NCI-H345 treated with DMSO at 0.1 percent for 48 hours (cell line): ENCODE measurements at regions not wholly inside any gene's neighbourhood (a gene's known extent, or its start where the extent isn't known, plus 50 kb on each side); places are given as distances from the start of the nearest gene placed in this dataset.
"Not testable (repeated sequence)": the region's sequence is repeated elsewhere in the genome, so short reads cannot be mapped to it uniquely, and the experiment has no call there.

Source experiments
- DNase-seq: peaks from one replicate; lab custom pipeline; 2025; ENCODE audit not compliant: unreplicated experiment; lab: John Stamatoyannopoulos, UW

DNA sequence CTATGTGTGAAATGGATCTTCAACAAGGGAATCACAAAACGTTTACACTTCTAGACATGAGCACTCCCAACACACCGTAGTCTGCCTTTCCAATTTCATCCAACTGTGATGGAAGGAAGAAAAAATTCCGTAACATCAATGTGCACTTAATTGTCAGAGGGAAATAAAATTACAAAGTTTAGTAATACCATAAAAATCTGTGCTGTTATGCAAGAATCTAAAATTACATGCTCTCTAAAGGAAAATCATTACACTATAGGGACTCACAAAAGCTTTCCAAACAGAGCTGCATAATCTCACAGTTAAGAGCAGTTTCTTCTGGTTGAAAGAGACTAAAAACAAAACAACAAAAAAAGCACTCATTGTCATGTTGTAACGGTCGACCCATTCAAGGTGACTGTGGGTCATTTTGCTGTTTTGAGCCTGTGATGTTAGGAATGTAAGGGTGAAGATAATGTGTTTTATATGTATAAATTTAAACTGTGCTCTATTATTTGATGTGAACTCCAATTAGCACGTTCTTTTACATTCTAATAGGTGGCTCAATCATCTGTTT, 698.0 kb downstream of the TDRD15 start:
- no peak for DNase-seq

- DNase-seq, result no peak
These were observed 698.7 kb downstream of the TDRD15 start for GRCh38 chr2:21822505-21822904.

GRCh38 chr2:21833767-21834166, 710.0 kb downstream of the TDRD15 start:
- no peak for DNase-seq

GRCh38 chr2:21836261-21836660, 712.5 kb downstream of the TDRD15 start:
- DNase-seq, result no peak

- no peak for DNase-seq
These were observed 713.0 kb downstream of the TDRD15 start for GRCh38 chr2:21836719-21837118.

DNA sequence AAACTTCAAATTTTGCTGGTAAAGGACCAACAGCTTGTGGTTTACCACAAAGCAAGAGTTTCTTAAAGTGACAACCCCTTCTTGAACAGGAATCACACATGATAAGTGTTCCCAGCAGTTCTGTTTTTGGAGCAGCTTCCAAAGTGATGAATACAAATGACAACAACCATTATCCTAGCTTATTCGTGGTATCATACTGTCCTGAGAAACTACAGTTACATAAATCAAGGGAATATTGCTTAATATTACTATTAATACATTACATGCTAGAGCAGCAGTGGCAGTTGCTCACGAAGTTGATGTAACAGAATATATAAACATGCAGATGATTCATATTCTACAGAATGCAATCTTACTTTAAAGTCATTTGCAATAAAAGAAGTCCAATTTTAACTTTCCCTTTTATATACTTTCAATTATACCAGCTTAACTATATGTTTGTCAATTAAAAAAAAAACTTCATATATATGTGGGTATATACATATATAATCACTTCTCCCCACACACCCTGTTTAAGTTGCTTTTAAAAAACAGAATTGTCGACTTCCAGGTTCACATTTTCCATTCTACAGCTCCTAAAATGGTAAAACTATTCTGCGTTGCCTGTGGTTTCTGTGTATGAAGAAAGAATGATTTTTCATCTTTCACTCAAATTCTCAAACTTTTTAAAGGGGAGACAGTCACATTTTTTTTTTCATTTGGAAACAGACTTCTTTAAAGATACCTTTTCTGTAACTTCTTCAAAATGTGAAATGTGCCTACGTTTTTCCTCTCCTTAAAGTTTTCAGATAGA, 713.6 kb downstream of the TDRD15 start:
- DNase-seq, result no peak

GRCh38 chr2:21841341-21841740, 717.6 kb downstream of the TDRD15 start:
- no peak for DNase-seq

- DNase-seq, result not testable (repeated sequence)
These were observed 726.6 kb downstream of the TDRD15 start for GRCh38 chr2:21850367-21850766.

DNA sequence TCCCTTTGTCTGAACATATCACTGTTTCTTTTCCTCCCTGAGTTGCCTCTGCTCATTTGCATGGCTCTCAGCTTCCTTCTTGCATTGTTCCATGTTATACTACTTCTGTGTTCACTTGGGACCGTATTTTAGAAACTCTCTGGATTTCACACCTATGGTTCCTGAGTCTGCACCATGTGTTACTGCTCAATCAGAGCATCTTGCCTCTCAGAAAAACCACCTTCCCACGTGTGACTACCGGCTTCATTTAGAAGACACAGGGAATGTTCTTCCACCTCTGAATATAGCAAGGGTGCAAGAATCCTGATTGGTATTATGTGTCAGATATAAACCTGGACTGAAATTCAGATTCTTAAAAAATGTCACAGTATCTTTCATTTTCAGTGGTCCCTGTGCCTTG, 731.2 kb downstream of the TDRD15 start:
- DNase-seq, result no peak

DNA sequence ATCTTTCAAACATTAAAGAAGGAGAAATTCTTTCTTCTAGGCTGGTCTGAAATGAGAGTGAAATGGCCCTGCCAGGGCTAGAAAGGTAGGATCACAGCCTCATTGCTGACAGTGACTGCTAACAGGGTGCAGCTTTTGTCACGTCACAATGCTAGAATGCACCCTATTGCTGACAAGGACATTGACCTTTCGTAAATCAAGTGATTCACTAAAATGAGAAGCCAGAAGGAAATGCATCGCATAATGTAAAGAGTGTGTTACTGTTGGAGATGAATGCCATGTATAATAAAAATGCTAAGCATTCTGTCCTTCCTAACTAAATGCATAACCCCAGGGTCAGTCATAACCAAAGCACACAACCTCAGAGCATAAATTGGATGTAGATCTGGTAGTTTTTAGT, 732.9 kb downstream of the TDRD15 start:
- no peak for DNase-seq

- DNase-seq, result no peak
These were observed 737.1 kb downstream of the TDRD15 start for GRCh38 chr2:21860907-21861306.

DNA sequence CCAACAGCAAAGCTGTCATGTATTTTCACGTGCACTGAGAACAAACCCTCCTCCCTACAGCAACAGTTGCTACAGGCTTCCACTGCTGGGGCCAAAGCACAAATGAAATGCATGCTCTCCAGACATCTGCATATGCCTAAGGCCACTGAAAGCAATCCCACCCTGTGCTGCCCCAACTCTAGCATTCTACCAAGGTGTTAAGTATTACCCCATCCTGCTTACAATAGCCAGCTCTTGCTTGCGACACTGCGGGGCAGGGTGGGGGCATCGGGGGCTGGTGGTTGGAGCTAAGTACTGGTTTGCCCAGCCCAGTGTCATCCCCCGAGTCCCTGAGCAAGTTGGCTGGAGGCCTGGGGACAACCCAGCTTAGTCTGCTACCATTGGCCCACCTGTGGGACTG, 742.5 kb downstream of the TDRD15 start:
- no peak for DNase-seq

DNA sequence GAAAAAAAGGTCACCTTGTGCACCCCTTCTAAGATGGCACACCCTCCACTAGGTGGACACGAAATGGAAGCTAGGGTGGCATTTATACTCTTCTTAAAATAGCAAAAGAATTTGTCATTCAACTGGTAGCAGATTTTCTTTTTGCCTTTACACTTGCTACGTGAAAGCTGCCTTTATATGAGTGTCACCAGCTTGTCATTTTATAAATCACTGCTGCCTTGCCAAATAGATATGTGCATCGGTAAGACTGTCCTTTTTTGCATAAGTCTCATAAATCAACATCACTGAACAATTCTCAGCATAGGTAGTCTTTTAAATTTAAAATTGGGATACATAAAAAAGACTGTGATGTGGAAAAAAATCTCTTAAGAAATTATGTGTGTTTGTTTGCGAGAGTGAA, 764.1 kb downstream of the TDRD15 start:
- DNase-seq, result no peak

- no peak for DNase-seq
These were observed 766.3 kb downstream of the TDRD15 start for GRCh38 chr2:21890041-21890440.

GRCh38 chr2:21890716-21891115, 766.9 kb downstream of the TDRD15 start:
- DNase-seq, result no peak

- DNase-seq, result no peak
These were observed 767.4 kb downstream of the TDRD15 start for GRCh38 chr2:21891191-21891590.

- DNase-seq, result no peak
These were observed 768.4 kb downstream of the TDRD15 start for GRCh38 chr2:21892140-21892539.

DNA sequence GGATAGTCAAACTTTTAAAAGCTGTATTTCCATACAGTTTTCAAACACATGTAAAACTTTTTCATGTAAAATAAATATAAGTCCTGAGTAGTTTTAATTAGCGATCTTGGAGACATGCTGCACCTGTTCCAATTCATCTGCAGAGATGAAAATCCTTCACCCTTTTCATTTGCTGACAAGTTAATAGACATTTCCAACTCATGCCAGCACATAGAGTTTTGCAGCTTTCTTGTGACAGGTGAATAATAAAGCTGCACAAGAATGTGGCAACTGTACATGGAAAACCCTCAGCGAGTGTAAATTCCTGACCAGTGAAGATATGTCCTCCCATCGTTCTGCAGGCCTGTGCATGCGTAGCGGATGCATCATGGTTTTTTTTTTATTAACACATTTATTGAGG, 771.4 kb downstream of the TDRD15 start:
- DNase-seq, result no peak

DNA sequence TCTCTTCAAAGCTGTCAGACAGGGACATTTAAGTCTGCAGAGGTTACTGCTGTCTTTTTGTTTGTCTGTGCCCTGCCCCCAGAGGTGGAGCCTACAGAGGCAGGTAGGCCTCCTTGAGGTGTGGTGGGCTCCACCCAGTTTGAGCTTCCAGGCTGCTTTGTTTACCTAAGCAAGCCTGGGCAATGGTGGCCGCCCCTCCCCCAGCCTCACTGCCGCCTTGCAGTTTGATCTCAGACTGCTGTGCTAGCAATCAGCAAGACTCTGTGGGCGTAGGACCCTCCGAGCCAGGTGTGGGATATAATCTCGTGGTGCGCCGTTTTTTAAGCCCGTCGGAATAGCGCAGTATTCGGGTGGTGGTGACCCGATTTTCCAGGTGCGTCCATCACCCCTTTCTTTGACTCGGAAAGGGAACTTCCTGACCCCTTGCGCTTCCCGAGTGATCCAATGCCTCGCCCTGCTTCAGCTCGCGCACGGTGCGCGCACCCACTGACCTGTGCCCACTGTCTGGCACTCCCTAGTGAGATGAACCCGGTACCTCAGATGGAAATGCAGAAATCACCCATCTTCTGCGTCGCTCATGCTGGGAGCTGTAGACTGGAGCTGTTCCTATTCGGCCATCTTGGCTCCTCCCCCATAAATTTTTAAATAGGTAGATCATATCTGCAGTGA, 785.1 kb downstream of the TDRD15 start:
- DNase-seq, result not testable (repeated sequence)

DNA sequence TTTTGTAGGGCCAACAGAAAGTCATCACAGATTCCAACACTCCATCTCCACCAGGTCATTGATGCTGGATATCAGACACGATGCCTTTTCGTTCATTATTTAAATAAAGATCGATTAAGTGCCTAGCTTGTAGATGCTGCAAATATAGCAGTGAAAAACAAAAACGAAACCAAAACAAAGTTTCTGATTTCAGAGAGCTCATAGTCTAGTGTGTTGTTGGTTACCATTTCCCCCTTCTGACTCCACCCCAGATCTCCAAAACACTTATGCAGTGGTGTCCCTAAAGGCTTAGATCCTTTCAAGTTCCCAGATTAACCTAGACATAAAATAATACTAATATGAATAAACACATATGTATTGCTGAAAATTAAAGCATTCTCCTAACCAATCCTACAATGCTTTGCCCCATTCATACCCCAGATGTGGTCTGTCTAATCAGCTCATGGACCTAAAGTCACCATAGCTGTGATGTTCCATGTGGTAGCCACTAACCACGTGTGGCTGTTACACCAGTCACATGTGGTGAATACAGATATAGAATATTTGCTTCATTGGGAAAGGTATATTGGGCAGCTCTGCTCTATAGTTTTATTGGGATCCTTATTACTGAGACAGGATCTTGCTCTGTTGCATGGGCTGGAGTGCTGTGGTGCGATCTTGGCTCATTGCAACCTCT, 787.2 kb downstream of the TDRD15 start:
- DNase-seq, result no peak

DNA sequence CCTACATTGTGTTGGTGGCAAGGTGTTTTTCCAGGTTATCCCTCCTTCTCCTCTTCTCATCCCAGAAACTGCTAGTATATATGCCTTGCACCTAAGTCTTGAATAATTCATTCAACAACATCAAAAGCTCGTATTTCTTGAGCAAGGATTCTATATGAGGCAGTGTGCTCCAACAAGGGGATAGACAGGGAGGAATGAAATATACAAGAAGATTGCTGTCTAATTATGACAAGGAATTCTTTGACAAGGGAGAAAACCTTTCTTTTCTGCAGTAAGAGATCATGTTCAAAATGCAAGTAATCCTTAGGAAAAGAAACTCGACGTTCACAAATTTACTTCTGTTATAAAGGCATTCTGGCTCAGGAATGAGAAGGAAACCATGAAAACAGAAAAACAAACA, 788.6 kb downstream of the TDRD15 start:
- no peak for DNase-seq

DNA sequence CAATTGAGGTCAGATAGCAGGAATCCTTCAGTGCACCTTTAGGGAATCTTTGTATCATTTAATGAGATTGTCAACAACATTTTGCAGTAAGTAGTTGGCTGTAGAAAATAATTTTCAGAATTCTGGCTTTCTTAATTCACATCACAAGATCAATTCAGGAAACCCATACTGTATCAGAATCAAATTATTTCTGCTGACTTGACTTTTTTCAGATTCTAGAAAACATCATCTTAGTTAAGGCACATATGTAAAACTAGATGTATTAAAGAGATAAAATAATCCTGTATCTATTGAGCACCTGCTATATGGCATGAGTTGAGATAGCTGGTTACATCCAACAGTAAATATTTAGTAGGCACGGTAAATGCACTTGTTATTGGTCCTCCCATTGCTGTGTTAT, 791.4 kb downstream of the TDRD15 start:
- no peak for DNase-seq
